ENCODE measurements at regions not wholly inside any gene's neighbourhood (a gene's known extent, or its start where the extent isn't known, plus 50 kb on each side); places are given as distances from the start of the nearest gene placed in this dataset.

DNA sequence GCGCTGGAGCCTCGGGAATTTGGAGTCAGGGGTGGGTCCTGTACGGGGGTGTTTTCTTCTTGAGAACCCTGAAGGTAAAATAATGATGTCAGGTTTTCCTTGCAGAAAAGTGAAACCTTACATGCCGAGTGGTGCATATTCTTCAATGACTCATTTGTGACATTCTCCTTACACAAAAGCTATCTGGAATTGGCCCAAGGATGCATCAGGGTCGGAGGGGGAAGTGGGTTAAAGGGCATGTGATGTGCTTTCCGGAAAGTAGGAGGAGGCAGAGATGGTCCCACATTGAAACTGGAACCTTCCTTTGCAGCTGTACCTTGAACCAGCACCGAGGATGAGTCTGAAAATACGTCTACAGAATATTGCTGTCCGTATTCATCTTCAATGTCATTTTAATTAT is 411.2 kb upstream of the IRX4 start:
- Histone ChIP-seq H3K4me1 (no peaks in the 10 kb centered on the region), H3K27ac (no peak overlapping the region), H3K27me3 (no peaks in the 10 kb centered on the region), H3K9me3 (peaks cover 0 to 5% (median 0%) of the 10 kb centered on the region in 3 donors), H3K36me3 (replicated peaks in 1 of 2; ENCODE audit: insufficient read depth in 1 of 2, low read depth in 2 of 2) (no peaks in the 10 kb centered on the region), H3K4me3 (no peak overlapping the region)
- DNase-seq: no peak
- no peak for TF ChIP-seq POLR2A (IDR thresholded peaks at IDR 0.05)
- TF ChIP-seq, protein P1, sequence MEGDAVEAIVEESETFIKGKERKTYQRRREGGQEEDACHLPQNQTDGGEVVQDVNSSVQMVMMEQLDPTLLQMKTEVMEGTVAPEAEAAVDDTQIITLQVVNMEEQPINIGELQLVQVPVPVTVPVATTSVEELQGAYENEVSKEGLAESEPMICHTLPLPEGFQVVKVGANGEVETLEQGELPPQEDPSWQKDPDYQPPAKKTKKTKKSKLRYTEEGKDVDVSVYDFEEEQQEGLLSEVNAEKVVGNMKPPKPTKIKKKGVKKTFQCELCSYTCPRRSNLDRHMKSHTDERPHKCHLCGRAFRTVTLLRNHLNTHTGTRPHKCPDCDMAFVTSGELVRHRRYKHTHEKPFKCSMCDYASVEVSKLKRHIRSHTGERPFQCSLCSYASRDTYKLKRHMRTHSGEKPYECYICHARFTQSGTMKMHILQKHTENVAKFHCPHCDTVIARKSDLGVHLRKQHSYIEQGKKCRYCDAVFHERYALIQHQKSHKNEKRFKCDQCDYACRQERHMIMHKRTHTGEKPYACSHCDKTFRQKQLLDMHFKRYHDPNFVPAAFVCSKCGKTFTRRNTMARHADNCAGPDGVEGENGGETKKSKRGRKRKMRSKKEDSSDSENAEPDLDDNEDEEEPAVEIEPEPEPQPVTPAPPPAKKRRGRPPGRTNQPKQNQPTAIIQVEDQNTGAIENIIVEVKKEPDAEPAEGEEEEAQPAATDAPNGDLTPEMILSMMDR (IDR thresholded peaks at IDR 0.05): no peak
- WGBS, 2 donors: 58 to 70% methylated on average over 9 of the region's 9 CpGs
- intact Hi-C loops (cut with DNase I): no loop called here
- no peak for ATAC-seq

DNA sequence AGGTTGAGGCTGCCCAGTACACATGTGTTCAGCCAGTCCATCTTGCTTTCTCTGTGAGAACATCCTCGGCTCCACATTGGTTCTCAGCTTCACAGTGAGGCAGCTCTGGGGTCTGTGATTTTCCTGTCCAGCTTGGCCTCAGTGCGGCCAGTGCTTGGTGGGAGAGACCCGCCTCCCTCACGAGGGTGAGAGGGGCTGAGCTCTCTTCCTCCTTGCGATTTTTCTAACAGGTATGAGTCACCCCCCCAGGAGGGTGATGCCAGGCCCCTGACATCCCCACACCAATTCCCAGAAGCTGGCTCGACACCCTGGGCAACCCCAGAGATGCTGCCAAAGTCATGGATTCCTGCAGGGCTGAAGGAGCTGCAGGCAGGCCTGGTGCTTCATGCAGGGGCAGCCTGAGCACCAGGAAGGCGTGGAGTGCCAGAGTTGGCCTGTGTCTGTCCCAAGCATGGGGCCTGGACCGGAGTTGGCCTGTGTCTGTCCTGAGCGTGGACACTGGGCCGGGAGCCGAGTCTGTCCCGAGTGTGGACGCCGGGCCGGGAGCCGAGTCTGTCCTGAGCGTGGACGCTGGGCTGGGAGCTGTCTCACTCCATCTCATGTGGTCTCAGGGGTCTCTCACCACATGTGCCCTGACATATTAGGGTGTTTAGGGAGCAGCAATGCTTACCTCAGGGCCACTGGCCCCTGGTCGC is 408.6 kb upstream of the IRX4 start:
- no peak for DNase-seq

DNA sequence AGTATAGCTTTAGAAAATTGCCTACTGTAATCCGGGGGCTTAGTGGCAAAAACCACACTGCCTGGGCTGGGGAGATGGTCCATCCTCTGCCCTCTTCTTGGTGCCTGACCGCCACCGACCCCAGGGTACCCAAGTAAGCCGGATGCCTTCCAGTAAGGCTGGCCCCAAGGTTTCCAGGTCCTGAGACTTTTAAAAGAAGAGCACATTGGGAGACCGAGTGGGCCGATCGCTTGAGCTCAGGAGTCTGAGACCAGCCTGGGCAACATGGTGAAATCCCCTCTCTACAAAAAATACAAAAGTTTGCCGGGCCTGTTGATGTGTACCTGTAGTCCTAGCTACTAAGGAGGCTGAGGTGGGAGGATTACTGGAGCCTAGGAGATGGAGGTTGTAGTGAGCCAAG is 406.7 kb upstream of the IRX4 start:
- no peaks in the 10 kb centered on the region for H3K36me3 ChIP-seq (replicated peaks in 1 of 2; ENCODE audit: insufficient read depth in 1 of 2, low read depth in 2 of 2)
- no peak overlapping the region for H3K4me3 ChIP-seq
- DNase-seq (no peak), ATAC-seq (no peak)
- H3K4me1 ChIP-seq: no peaks in the 10 kb centered on the region
- TF ChIP-seq POLR2A (IDR thresholded peaks at IDR 0.05): no peak
- TF ChIP-seq, protein P1 (IDR thresholded peaks at IDR 0.05): no peak
- peaks cover 0 to 5% (median 0%) of the 10 kb centered on the region in 3 donors for H3K9me3 ChIP-seq
- intact Hi-C loops (cut with DNase I): no loop called here
- no peak overlapping the region for H3K27ac ChIP-seq
- no peaks in the 10 kb centered on the region for H3K27me3 ChIP-seq
- 78 to 79% methylated on average over 8 of the region's 8 CpGs for WGBS, 2 donors

More for the DNA sequence above, 408.6 kb upstream of the IRX4 start:
- no peaks in the 10 kb centered on the region for H3K27me3 ChIP-seq
- peaks cover 0 to 5% (median 0%) of the 10 kb centered on the region in 3 donors for H3K9me3 ChIP-seq
- intact Hi-C loops (cut with DNase I): no loop called here
- H3K4me1 ChIP-seq: no peaks in the 10 kb centered on the region
- ATAC-seq: no peak
- no peak overlapping the region for H3K4me3 ChIP-seq
- 82 to 87% methylated on average over 10 to 17 of the region's 19 CpGs for WGBS, 2 donors
- TF ChIP-seq, protein P1 (IDR thresholded peaks at IDR 0.05): no peak
- TF ChIP-seq POLR2A (IDR thresholded peaks at IDR 0.05): no peak
- H3K27ac ChIP-seq: no peak overlapping the region
- no peaks in the 10 kb centered on the region for H3K36me3 ChIP-seq (replicated peaks in 1 of 2; ENCODE audit: insufficient read depth in 1 of 2, low read depth in 2 of 2)

DNA sequence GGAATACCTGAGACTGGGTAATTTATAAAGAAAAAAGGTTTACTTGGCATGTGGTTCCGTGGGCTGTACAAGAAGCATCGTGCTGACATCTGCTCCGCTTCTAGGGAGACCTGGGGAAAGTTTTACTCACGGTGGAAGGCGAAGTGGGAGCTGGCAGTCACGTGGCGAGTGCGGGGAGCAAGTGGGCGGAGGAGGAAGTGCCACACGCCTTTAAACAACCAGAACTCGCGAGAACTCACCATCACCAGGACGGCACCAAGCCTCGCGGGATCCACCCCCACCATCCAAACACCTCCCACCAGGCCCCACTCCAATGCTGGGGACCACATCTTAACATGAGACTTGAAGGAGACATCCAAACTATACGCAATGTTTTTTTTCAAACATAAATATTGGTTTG is 406.2 kb upstream of the IRX4 start:
- Histone ChIP-seq H3K4me1 (no peaks in the 10 kb centered on the region), H3K36me3 (replicated peaks in 1 of 2; ENCODE audit: insufficient read depth in 1 of 2, low read depth in 2 of 2) (no peaks in the 10 kb centered on the region), H3K9me3 (peaks cover 0 to 5% (median 0%) of the 10 kb centered on the region in 3 donors), H3K27ac (no peak overlapping the region), H3K4me3 (no peak overlapping the region), H3K27me3 (no peaks in the 10 kb centered on the region)
- WGBS, 2 donors: 68 to 72% methylated on average over 16 of the region's 16 CpGs
- no peak for TF ChIP-seq POLR2A (IDR thresholded peaks at IDR 0.05)
- TF ChIP-seq, protein P1 (IDR thresholded peaks at IDR 0.05): no peak
- ATAC-seq (no peak), DNase-seq (no peak)
- intact Hi-C loops (cut with DNase I): no loop called here

DNA sequence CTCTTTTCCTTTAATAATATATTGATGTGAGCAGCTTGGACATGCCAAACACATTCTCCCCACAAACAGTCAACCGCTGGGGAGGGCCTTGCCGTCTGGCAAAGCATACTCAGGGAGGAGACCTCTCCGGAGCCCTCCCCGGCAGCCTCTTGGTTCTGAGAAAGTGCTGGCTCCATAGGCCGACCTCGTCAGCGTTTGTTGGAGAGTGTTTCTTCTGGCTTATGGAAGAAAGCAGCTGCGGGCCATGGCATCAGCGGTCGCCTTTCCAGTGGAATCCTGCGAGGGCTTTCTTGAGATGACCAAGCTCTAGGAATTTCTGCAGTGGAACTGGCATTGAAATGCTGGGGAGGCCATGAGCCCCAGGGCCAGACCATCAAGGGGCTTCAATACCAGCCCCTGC is 405.7 kb upstream of the IRX4 start:
- no peaks in the 10 kb centered on the region for H3K4me1 ChIP-seq
- H3K9me3 ChIP-seq: peaks cover 0 to 5% (median 0%) of the 10 kb centered on the region in 3 donors
- no peak for DNase-seq
- H3K36me3 ChIP-seq (replicated peaks in 1 of 2; ENCODE audit: insufficient read depth in 1 of 2, low read depth in 2 of 2): no peaks in the 10 kb centered on the region
- WGBS, 2 donors: 83 to 85% methylated on average over 11 of the region's 11 CpGs
- TF ChIP-seq, protein P1 (IDR thresholded peaks at IDR 0.05): no peak
- no peak for TF ChIP-seq POLR2A (IDR thresholded peaks at IDR 0.05)
- intact Hi-C loops (cut with DNase I): no loop called here
- ATAC-seq: no peak
- H3K27ac ChIP-seq: no peak overlapping the region
- no peak overlapping the region for H3K4me3 ChIP-seq
- H3K27me3 ChIP-seq: no peaks in the 10 kb centered on the region

All from body of pancreas (tissue), 4 donors.